ENCODE measurements at regions not wholly inside any gene's neighbourhood (a gene's known extent, or its start where the extent isn't known, plus 50 kb on each side); places are given as distances from the start of the nearest gene placed in this dataset.

DNA sequence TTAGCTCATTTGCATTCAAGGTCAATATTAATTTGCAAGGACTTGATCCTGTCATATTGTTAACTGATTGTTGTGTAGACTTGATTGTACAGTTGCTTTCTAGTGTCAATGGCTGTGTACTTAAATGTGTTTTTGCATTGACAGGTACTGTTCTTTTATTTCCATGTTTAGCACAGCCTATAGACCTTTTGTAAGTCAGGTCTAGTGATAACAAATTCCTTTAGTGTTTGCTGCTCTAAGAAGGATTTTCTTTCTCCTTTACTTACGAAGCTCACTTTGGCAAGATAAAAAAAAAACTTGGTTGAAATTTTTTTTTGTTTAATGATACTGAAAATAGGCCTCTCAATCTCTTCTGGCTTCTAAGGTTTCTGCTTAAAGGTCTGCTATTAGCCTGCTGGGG, 942.3 kb downstream of the QKI start:
- no peak for DNase-seq (ENCODE audit: extremely low spot score)
- WGBS, result 71% methylated on average over 1 of the region's 1 CpG
- TF ChIP-seq CTCF (IDR thresholded peaks at IDR 0.05) (no peak), POLR2A (IDR thresholded peaks at IDR 0.05; ENCODE audit: low read depth) (no peak), EP300 (IDR thresholded peaks at IDR 0.05) (no peak), POLR2AphosphoS5 (IDR thresholded peaks at IDR 0.05) (no peak)
- Histone ChIP-seq H3K4me1 (no peaks in the 10 kb centered on the region), H3K4me3 (no peak overlapping the region), H3K9me3 (peaks cover 0 to 20% (median 6%) of the 10 kb centered on the region in 4 donors), H3K36me3 (no peaks in the 10 kb centered on the region), H3K27ac (replicated peaks in 1 of 4) (no peak overlapping the region), H3K27me3 (no peaks in the 10 kb centered on the region)
- intact Hi-C loops (cut with DNase I), result no loop called here

DNA sequence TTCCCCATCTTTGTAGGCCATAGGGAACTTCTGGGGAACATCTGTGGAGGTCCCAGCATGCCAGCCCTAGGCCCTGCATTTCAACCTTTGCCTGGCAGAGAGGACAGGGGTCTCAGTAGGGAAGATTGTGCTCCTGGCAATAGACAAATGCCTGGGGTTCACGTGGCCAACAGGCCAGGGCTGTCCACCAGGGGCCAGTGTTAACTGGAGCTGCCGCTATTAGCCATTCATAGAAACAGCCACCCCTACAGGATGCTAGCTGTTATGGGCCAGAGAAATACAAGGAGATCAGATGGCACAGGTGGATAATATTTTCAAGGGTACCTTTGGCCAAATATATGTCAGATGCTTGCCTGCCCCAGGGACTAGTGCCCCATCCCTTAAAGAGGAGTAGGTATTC, 932.9 kb downstream of the QKI start:
- Histone ChIP-seq H3K36me3 (no peaks in the 10 kb centered on the region), H3K4me1 (no peaks in the 10 kb centered on the region), H3K4me3 (no peak overlapping the region), H3K27me3 (no peaks in the 10 kb centered on the region), H3K9me3 (no peaks in the 10 kb centered on the region), H3K27ac (replicated peaks in 1 of 4) (no peak overlapping the region)
- no peak for TF ChIP-seq EP300 (IDR thresholded peaks at IDR 0.05)
- 90% methylated on average over 2 of the region's 2 CpGs for WGBS
- intact Hi-C loops (cut with DNase I), result no loop called here
- no peak for DNase-seq (ENCODE audit: extremely low spot score)

DNA sequence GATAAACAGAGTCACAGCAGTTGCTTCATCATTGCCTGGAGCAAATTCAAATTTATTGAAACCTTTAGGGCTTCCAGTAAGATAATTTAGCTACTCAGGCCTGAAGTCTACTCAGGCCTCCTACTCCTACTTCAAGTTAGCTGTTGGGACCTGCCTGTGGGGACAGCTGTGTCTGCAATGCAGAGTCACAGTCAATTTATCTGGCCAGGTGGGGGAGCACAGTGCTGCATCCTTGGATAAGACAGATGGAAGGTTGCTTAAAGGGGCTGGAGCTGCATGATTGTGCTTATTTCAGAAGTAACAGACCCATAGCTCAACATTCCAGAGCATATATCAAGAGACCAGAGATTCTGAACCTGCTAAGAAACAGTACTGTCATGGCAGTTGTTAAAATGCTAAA, 932.1 kb downstream of the QKI start:
- H3K27me3 ChIP-seq, result no peaks in the 10 kb centered on the region
- no peak overlapping the region for H3K27ac ChIP-seq (replicated peaks in 1 of 4)
- DNase-seq (ENCODE audit: extremely low spot score), result no peak
- no peaks in the 10 kb centered on the region for H3K9me3 ChIP-seq
- H3K4me3 ChIP-seq, result no peak overlapping the region
- H3K4me1 ChIP-seq, result no peaks in the 10 kb centered on the region
- no peaks in the 10 kb centered on the region for H3K36me3 ChIP-seq
- intact Hi-C loops (cut with DNase I), result no loop called here
- TF ChIP-seq POLR2A (IDR thresholded peaks at IDR 0.05; ENCODE audit: low read depth) (no peak), POLR2AphosphoS5 (IDR thresholded peaks at IDR 0.05) (no peak), EP300 (IDR thresholded peaks at IDR 0.05) (no peak), CTCF (IDR thresholded peaks at IDR 0.05) (no peak)

- no peak for TF ChIP-seq POLR2A (IDR thresholded peaks at IDR 0.05; ENCODE audit: low read depth)
- no peak for TF ChIP-seq CTCF (IDR thresholded peaks at IDR 0.05)
- no peak for TF ChIP-seq POLR2AphosphoS5 (IDR thresholded peaks at IDR 0.05)
- TF ChIP-seq EP300 (IDR thresholded peaks at IDR 0.05), result no peak
- no peaks in the 10 kb centered on the region for H3K27me3 ChIP-seq
- WGBS, result 85% methylated on average over 8 of the region's 8 CpGs
- no peak overlapping the region for H3K27ac ChIP-seq (replicated peaks in 1 of 4)
- H3K4me1 ChIP-seq, result no peaks in the 10 kb centered on the region
- no peak overlapping the region for H3K4me3 ChIP-seq
- no peaks in the 10 kb centered on the region for H3K9me3 ChIP-seq
- intact Hi-C loops (cut with DNase I), result no loop called here
- DNase-seq (ENCODE audit: extremely low spot score), result no peak
- no peaks in the 10 kb centered on the region for H3K36me3 ChIP-seq
These were observed 931.4 kb downstream of the QKI start for GRCh38 chr6:164345806-164346496.

DNA sequence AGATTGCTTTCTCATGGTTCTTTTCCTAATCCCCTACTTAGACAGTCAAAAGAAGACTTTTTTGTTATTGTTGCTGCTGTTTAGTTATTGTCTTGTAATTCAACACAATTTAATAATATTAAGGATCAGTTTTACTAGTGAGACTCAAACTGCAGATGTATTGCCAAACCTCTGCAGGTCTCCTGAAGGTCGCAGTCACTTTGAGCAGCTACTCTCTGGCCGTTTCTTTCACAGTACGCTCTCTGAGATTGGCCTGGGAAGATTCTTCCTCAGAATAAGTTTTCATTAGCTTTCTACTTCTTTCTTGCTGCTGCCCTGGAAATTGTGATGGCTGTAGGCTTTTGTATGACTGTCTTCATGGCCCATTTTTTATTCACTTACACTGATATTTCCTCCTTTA, 930.8 kb downstream of the QKI start:
- TF ChIP-seq EP300 (IDR thresholded peaks at IDR 0.05) (no peak), POLR2AphosphoS5 (IDR thresholded peaks at IDR 0.05) (no peak), POLR2A (IDR thresholded peaks at IDR 0.05; ENCODE audit: low read depth) (no peak), CTCF (IDR thresholded peaks at IDR 0.05) (no peak)
- intact Hi-C loops (cut with DNase I), result no loop called here
- WGBS, result 60% methylated on average over 3 of the region's 3 CpGs
- Histone ChIP-seq H3K36me3 (no peaks in the 10 kb centered on the region), H3K4me3 (no peak overlapping the region), H3K27ac (replicated peaks in 1 of 4) (no peak overlapping the region), H3K4me1 (no peaks in the 10 kb centered on the region), H3K27me3 (no peaks in the 10 kb centered on the region), H3K9me3 (no peaks in the 10 kb centered on the region)
- no peak for DNase-seq (ENCODE audit: extremely low spot score)

All from esophagus muscularis mucosa (tissue), 4 donors.